Gastroesophageal sphincter (tissue), 3 donors: ENCODE measurements at regions not wholly inside any gene's neighbourhood (a gene's known extent, or its start where the extent isn't known, plus 50 kb on each side); places are given as distances from the start of the nearest gene placed in this dataset.

Source experiments
- CTCF ChIP-seq, 4 experiments: fragments of 200-600 bp in 2 of 4; fragments of 450-650 bp in 2 of 4; sonication (generic) in 1 of 4; IDR thresholded peaks; one replicate each; pipeline ENCODE4 v1.5.1; 2017 to 2019; ENCODE audit warnings: antibody characterized with exemption in 4 of 4, mild to moderate bottlenecking in 2 of 4, moderate library complexity in 2 of 4
- POLR2A ChIP-seq, 2 donors: fragments of 450-650 bp; IDR thresholded peaks; one replicate each; pipeline ENCODE4 v1.6.1; 2017; ENCODE audit warnings: antibody characterized with exemption in 2 of 2, mild to moderate bottlenecking in 2 of 2, moderate library complexity in 1 of 2

GRCh38 chr13:48813518-48813917 lies 159.8 kb downstream of the CYSLTR2 start:
- no peak for TF ChIP-seq CTCF (IDR thresholded peaks at IDR 0.05)
- TF ChIP-seq POLR2A (IDR thresholded peaks at IDR 0.05): no peak
